K562 (cell line): ENCODE measurements at regions not wholly inside any gene's neighbourhood (a gene's known extent, or its start where the extent isn't known, plus 50 kb on each side); places are given as distances from the start of the nearest gene placed in this dataset.

Experiments
- ARHGAP35 ChIP-seq: fragments of 450-650 bp; IDR thresholded peaks from 2 replicates; pipeline ENCODE4 v1.6.1; 2018; ENCODE audit not compliant: partially characterized antibody
- BCLAF1 ChIP-seq, 2 experiments: fragments of 450-650 bp in 1 of 2; IDR thresholded peaks; 2 replicates each; pipeline ENCODE4 v1.6.1; 2011 to 2017; ENCODE audit warnings: low read depth in 2 of 2, antibody characterized with exemption in 1 of 2, borderline replicate concordance in 1 of 2, low read length in 1 of 2, mild to moderate bottlenecking in 1 of 2, mixed read lengths in 1 of 2; ENCODE audit not compliant: control insufficient read depth in 1 of 2
- E2F5 ChIP-seq: sonication (generic); formaldehyde crosslinking; IDR thresholded peaks from 2 replicates; pipeline ENCODE4 v1.8.0; 2022; ENCODE audit warnings: mild to moderate bottlenecking, missing genetic modification reagents
- FOXJ2 ChIP-seq: fragments of 200-800 bp; sonication (Bioruptor generic); IDR thresholded peaks from 2 replicates; pipeline ENCODE4 v1.6.1; 2016; ENCODE audit warnings: missing genetic modification characterization, missing compliant biosample characterization
- GATAD2B ChIP-seq: fragments of 450-650 bp; IDR thresholded peaks from 2 replicates; pipeline ENCODE4 v1.6.1; 2017; ENCODE audit warnings: mild to moderate bottlenecking, borderline replicate concordance
- HSF4 ChIP-seq: fragments of 250-450 bp; sonication (Bioruptor Pico); IDR thresholded peaks from 2 replicates; pipeline ENCODE4 v2.1.2; 2022; ENCODE audit warnings: mild to moderate bottlenecking, moderate library complexity, borderline replicate concordance
- KAT2B ChIP-seq: IDR thresholded peaks from one replicate; pipeline ENCODE4 v1.6.1; 2012; ENCODE audit warnings: low read depth, mild to moderate bottlenecking, control low read depth, inconsistent platforms, low read length, moderate library complexity
- NEUROD1 ChIP-seq: fragments of 150-350 bp; IDR thresholded peaks from 2 replicates; pipeline ENCODE4 v1.6.1; 2014; ENCODE audit warnings: borderline replicate concordance, low read length, low read depth; ENCODE audit not compliant: partially characterized antibody
- POLR2B ChIP-seq: fragments of 450-650 bp; IDR thresholded peaks from 2 replicates; pipeline ENCODE4 v1.6.1; 2018; ENCODE audit warnings: low read depth; ENCODE audit not compliant: partially characterized antibody
- RBFOX2 ChIP-seq: fragments of 200-400 bp; formaldehyde crosslinking; IDR thresholded peaks from 2 replicates; pipeline ENCODE4 v1.6.1; 2017; ENCODE audit warnings: low read depth, mild to moderate bottlenecking, low read length, moderate library complexity
- RNF219 ChIP-seq: fragments of 250-450 bp; sonication (Bioruptor Pico); IDR thresholded peaks from 2 replicates; pipeline ENCODE4 v1.5.0; 2022; ENCODE audit warnings: mild to moderate bottlenecking
- SLC30A9 ChIP-seq: fragments of 250-450 bp; sonication (Bioruptor Pico); IDR thresholded peaks from 2 replicates; pipeline ENCODE4 v1.8.0; 2022; ENCODE audit warnings: mild to moderate bottlenecking, moderate library complexity
- SNAPC5 ChIP-seq: fragments of 250-450 bp; sonication (Bioruptor Pico); IDR thresholded peaks from 2 replicates; pipeline ENCODE4 v1.8.0; 2021; ENCODE audit warnings: moderate library complexity, mild to moderate bottlenecking, inconsistent platforms
- SUPT5H ChIP-seq: fragments of 450-650 bp; IDR thresholded peaks from 2 replicates; pipeline ENCODE4 v1.6.1; 2016
- WHSC1 ChIP-seq: IDR thresholded peaks from one replicate; pipeline ENCODE4 v1.6.1; 2012; ENCODE audit warnings: low read length, control low read depth, inconsistent platforms
- ZFX ChIP-seq: sonication (generic); formaldehyde crosslinking; IDR thresholded peaks from 2 replicates; pipeline ENCODE4 v1.8.0; 2022; ENCODE audit warnings: mild to moderate bottlenecking, missing genetic modification reagents, moderate library complexity
- ZNF212 ChIP-seq: fragments of 450-650 bp; formaldehyde crosslinking; IDR thresholded peaks from 2 replicates; pipeline ENCODE4 v1.4.0; 2020; ENCODE audit warnings: mild to moderate bottlenecking
- ZNF217 ChIP-seq: sonication (generic); formaldehyde crosslinking; IDR thresholded peaks from 2 replicates; pipeline ENCODE4 v1.8.0; 2022; ENCODE audit warnings: mild to moderate bottlenecking, missing genetic modification reagents
- ZNF239 ChIP-seq: fragments of 250-450 bp; sonication (Bioruptor Pico); IDR thresholded peaks from 2 replicates; pipeline ENCODE4 v1.4.0; 2020; ENCODE audit warnings: mild to moderate bottlenecking
- ZNF395 ChIP-seq: fragments of 200-800 bp; sonication (Bioruptor generic); IDR thresholded peaks from 2 replicates; pipeline ENCODE4 v1.6.1; 2017; ENCODE audit warnings: missing genetic modification characterization, missing compliant biosample characterization
- ZNF696 ChIP-seq: fragments of 250-450 bp; sonication (Bioruptor Pico); conservative IDR thresholded peaks from 2 replicates; pipeline ENCODE4 v1.4.0; 2020; ENCODE audit warnings: mild to moderate bottlenecking, moderate library complexity

- TF ChIP-seq ZNF239: no peak
- TF ChIP-seq GATAD2B: no peak
- TF ChIP-seq SUPT5H: peak; percentile 94
- no peak for TF ChIP-seq ZNF212 (CRISPR knock-in tag)
- no peak for TF ChIP-seq ZNF696 (CRISPR knock-in tag)
- TF ChIP-seq ZNF395 (CRISPR knock-in tag): no peak
- TF ChIP-seq ARHGAP35: no peak
- TF ChIP-seq SLC30A9 (CRISPR knock-in tag): no peak
- no peak for TF ChIP-seq SNAPC5 (CRISPR knock-in tag)
- TF ChIP-seq HSF4 (CRISPR knock-in tag): no peak
- no peak for TF ChIP-seq KAT2B
- TF ChIP-seq POLR2B: peak; percentile 93
- no peak for TF ChIP-seq E2F5 (CRISPR knock-in tag)
- TF ChIP-seq ZNF217: no peak
- TF ChIP-seq RNF219 (CRISPR knock-in tag): no peak
- TF ChIP-seq BCLAF1 (IDR thresholded peaks at IDR 0.05; ENCODE audit: borderline replicate concordance in 1 of 2, control insufficient read depth in 1 of 2, low read depth in 2 of 2, low read length in 1 of 2): peak in 1 of 2 experiments; percentile 33; a peak in 1 of 4 replicates
- TF ChIP-seq FOXJ2 (tag): no peak
- TF ChIP-seq ZFX: peak; percentile 25; the same call in 1 of the 2 replicates
- no peak for TF ChIP-seq WHSC1
- no peak for TF ChIP-seq NEUROD1
- TF ChIP-seq RBFOX2: peak; percentile 85
Observed at GRCh38 chr5:27217155-27217956, 179.0 kb upstream of the CDH9 start (continued).
